ENCODE measurements at regions not wholly inside any gene's neighbourhood (a gene's known extent, or its start where the extent isn't known, plus 50 kb on each side); places are given as distances from the start of the nearest gene placed in this dataset.
A peak's percentile ranks its signal among the peaks of the same experiment; 100 is the strongest.

DNA sequence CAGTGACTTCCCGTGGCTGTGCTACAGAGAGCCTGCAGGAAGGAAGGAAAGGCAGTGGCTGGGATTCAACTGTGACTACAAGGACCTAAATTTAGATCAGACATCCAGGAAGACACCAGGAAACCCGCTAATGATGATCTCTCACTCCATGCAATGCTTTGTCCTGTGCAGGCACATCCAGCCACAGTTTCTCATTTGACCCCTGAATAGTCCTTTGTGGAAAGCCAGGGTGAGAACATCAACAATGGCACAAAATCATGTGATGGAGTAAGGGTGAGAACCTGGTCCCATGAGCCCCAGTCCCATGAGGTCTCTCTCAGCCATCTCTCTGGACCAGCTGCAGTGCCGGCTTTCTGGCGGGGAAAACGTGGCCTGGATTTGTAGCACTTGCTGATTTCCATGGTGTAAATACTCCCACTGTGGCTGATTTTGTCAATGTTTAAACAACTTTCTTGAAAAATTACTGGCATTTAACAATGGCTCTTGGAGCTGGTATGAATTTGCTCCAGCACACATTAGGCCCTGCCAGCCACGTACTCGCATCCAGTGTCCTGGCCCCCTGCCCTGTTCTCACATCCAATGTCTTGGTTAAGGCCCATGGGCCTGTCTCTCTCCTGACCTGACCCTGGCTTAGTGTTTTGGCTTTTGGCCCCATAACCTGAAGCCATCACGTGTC, 159.0 kb upstream of the HAAO start:
- Histone ChIP-seq H3K4me1 (ENCODE audit: insufficient read depth) (peaks cover 39% of the 10 kb centered on the region), H3K9ac (peak overlapping the region; percentile 72)
- DNase-seq, result peak; percentile 72

DNA sequence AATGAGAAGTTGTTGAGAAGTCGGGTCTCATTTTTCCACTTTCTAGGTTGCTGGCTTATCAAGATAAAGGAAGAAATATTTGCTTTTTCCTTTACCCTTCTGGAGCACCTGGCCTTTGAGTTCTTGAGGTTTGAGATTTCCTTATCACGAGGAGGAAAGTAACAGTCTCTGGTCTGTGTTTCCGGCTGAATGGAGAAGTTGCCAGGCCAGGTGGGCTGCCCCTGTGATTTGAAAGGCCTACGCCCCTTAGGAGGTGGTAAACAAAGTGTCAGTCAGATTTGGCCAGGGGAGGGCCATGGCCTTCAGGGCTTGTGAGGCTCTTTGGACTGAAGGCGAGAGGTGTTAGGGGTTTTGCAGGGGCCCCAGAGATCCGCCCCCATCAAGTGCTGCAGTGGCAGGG, 156.7 kb upstream of the HAAO start:
- Histone ChIP-seq H3K9me2 (ENCODE audit: insufficient read depth) (no peaks in the 10 kb centered on the region), H3K4me3 (no peak overlapping the region), H3K9me3 (ENCODE audit: low read depth) (no peaks in the 10 kb centered on the region), H3F3A (ENCODE audit: insufficient read depth) (peaks cover 28% of the 10 kb centered on the region), H3K27me3 (replicated peaks; ENCODE audit: insufficient read depth) (no peaks in the 10 kb centered on the region), H2AFZ (no peak overlapping the region), H3K79me2 (ENCODE audit: insufficient read depth) (no peaks in the 10 kb centered on the region), H3K27ac (no peak overlapping the region), H3K36me3 (ENCODE audit: low read depth) (no peaks in the 10 kb centered on the region), H3K9ac (no peak overlapping the region), H3K4me1 (ENCODE audit: insufficient read depth) (peaks cover 32% of the 10 kb centered on the region), H4K20me1 (ENCODE audit: insufficient read depth) (no peaks in the 10 kb centered on the region), H3K4me2 (ENCODE audit: unreplicated experiment) (no peak overlapping the region)
- in situ Hi-C loops (cut with MboI), result no loop called here
- DNase-seq, result no peak
- TF ChIP-seq EZH2 (IDR thresholded peaks at IDR 0.05; ENCODE audit: insufficient read depth, poor library complexity, severe bottlenecking) (no peak), EZH2phosphoT487 (IDR thresholded peaks at IDR 0.05; ENCODE audit: insufficient read depth, low read depth) (no peak)
- 93 to 99% methylated on average over 6 of the region's 6 CpGs for WGBS, 2 experiments (ENCODE audit: low coverage in 1 of 2, low lambda C conversion rate in 2 of 2, missing lambda C conversion rate in 2 of 2)

More for the DNA sequence above, 159.0 kb upstream of the HAAO start:
- H3K36me3 ChIP-seq (ENCODE audit: low read depth), result no peaks in the 10 kb centered on the region
- in situ Hi-C loops (cut with MboI), result loop anchor here (10.0 kb wide), 1 partner anchor 533 kb away; no protein-coding TSS in a partner anchor
- no peaks in the 10 kb centered on the region for H3K9me2 ChIP-seq (ENCODE audit: insufficient read depth)
- no peaks in the 10 kb centered on the region for H4K20me1 ChIP-seq (ENCODE audit: insufficient read depth)
- no peaks in the 10 kb centered on the region for H3K9me3 ChIP-seq (ENCODE audit: low read depth)
- H3K79me2 ChIP-seq (ENCODE audit: insufficient read depth), result no peaks in the 10 kb centered on the region
- peak overlapping the region; percentile 71 for H3K4me2 ChIP-seq (ENCODE audit: unreplicated experiment)
- H3K27me3 ChIP-seq (replicated peaks; ENCODE audit: insufficient read depth), result no peaks in the 10 kb centered on the region
- WGBS, 2 experiments (ENCODE audit: low coverage in 1 of 2, low lambda C conversion rate in 2 of 2, missing lambda C conversion rate in 2 of 2), result 44 to 46% methylated on average over 8 of the region's 8 CpGs
- H3K4me3 ChIP-seq, result peak overlapping the region; percentile 40
- TF ChIP-seq EZH2 (IDR thresholded peaks at IDR 0.05; ENCODE audit: insufficient read depth, poor library complexity, severe bottlenecking), result no peak
- no peak for TF ChIP-seq EZH2phosphoT487 (IDR thresholded peaks at IDR 0.05; ENCODE audit: insufficient read depth, low read depth)
- peak overlapping the region; percentile 25; the same call in 1 of the 2 replicates for H2AFZ ChIP-seq
- peak overlapping the region; percentile 92 for H3K27ac ChIP-seq
- peaks cover 28% of the 10 kb centered on the region for H3F3A ChIP-seq (ENCODE audit: insufficient read depth)

DNA sequence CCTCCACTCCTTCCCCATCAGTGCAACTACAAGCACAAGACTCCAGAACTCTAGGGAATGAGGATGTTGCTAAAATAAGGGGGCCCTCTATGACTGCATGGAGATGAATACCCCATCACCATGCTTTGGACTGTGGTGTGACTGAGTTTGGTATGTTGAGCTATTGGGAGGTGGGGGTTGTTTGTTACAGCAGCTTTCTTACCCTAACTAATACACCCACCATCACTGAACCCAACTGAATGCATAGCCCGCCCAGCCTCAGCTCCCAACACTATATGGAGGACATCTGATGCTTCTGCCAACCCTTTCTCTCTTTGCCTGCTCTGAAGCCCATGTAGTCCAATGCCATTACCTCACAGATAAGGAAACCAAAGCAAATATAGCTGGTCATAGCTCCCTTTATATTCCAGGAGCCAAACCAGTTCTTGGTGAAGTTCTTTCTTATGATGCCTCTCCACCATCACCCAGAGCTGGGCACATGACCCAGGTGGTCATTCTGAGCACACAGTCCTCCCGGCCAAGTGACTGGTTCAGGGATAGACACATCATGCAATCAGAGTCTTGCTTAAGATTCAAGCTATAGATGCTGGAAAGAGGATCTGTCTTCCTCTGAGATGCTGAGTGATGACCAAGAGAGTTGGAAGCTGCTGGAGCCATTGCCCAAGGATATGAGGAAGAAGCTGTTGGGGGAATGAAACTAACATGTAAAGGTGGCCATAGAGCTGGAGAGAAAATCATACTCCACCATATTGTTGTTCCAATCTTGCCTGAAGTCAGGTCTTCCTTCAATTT, 155.6 kb upstream of the HAAO start:
- TF ChIP-seq EZH2phosphoT487 (IDR thresholded peaks at IDR 0.05; ENCODE audit: insufficient read depth, low read depth), result no peak
- TF ChIP-seq EZH2 (IDR thresholded peaks at IDR 0.05; ENCODE audit: insufficient read depth, poor library complexity, severe bottlenecking), result no peak
- peaks cover 31% of the 10 kb centered on the region for H3K4me1 ChIP-seq (ENCODE audit: insufficient read depth)
- H3K36me3 ChIP-seq (ENCODE audit: low read depth), result no peaks in the 10 kb centered on the region
- H3K9ac ChIP-seq, result no peak overlapping the region
- H3K9me3 ChIP-seq (ENCODE audit: low read depth), result no peaks in the 10 kb centered on the region
- H3K9me2 ChIP-seq (ENCODE audit: insufficient read depth), result no peaks in the 10 kb centered on the region
- peak overlapping the region; percentile 18 for H3K27ac ChIP-seq
- peak; percentile 71 for DNase-seq
- no peaks in the 10 kb centered on the region for H3K27me3 ChIP-seq (replicated peaks; ENCODE audit: insufficient read depth)
- no peak overlapping the region for H3K4me3 ChIP-seq
- in situ Hi-C loops (cut with MboI), result no loop called here
- no peak overlapping the region for H3K4me2 ChIP-seq (ENCODE audit: unreplicated experiment)
- WGBS, 2 experiments (ENCODE audit: low coverage in 1 of 2, low lambda C conversion rate in 2 of 2, missing lambda C conversion rate in 2 of 2), result 75 to 78% methylated on average over 2 of the region's 2 CpGs
- H4K20me1 ChIP-seq (ENCODE audit: insufficient read depth), result no peaks in the 10 kb centered on the region
- H3K79me2 ChIP-seq (ENCODE audit: insufficient read depth), result no peaks in the 10 kb centered on the region
- H3F3A ChIP-seq (ENCODE audit: insufficient read depth), result peaks cover 28% of the 10 kb centered on the region
- H2AFZ ChIP-seq, result no peak overlapping the region

DNA sequence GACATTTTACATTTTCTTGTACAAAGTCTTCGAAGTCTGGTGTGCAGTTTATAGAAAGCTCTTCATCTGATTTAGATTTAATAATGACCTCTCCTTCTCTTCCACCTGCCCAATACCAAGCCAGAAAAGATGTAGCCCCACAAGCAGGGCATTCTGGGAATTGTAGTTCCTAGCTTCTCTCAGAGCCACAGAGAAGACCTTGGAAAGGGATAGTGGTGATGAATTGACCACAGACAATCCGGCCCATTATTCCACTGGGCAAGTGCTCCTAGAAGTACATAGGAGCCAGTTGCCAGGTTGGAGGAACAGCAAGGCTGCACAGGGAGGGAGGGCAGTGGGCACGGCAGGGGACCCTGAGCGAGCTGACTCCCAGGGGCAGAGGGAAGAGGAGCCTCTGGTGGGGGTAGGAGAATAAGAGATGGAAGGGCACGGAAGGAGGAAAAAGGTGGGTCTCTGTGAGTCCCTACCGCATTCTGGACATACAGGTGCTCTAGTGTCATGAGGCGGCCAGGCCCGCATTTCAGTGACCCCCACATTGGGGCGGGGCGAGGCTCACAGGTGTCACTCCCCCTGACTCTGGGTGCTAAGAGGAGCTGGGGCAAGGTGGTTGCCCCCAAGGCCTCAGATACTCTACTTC, 152.5 kb upstream of the HAAO start:
- no peak overlapping the region for H2AFZ ChIP-seq

More for the DNA sequence above, 152.5 kb upstream of the HAAO start:
- Histone ChIP-seq H3K79me2 (ENCODE audit: insufficient read depth) (no peaks in the 10 kb centered on the region), H3K4me1 (ENCODE audit: insufficient read depth) (peaks cover 9% of the 10 kb centered on the region), H3K27me3 (replicated peaks; ENCODE audit: insufficient read depth) (no peaks in the 10 kb centered on the region), H3K4me2 (ENCODE audit: unreplicated experiment) (no peak overlapping the region), H3K4me3 (no peak overlapping the region), H3K36me3 (ENCODE audit: low read depth) (no peaks in the 10 kb centered on the region), H3K9ac (no peak overlapping the region), H3K9me3 (ENCODE audit: low read depth) (no peaks in the 10 kb centered on the region), H4K20me1 (ENCODE audit: insufficient read depth) (no peaks in the 10 kb centered on the region), H3F3A (ENCODE audit: insufficient read depth) (no peaks in the 10 kb centered on the region; the same call in 1 of the 2 replicates), H3K9me2 (ENCODE audit: insufficient read depth) (no peaks in the 10 kb centered on the region), H3K27ac (no peak overlapping the region)
- in situ Hi-C loops (cut with MboI), result no loop called here
- peak; percentile 70 for DNase-seq
- 89 to 93% methylated on average over 10 of the region's 10 CpGs for WGBS, 2 experiments (ENCODE audit: low coverage in 1 of 2, low lambda C conversion rate in 2 of 2, missing lambda C conversion rate in 2 of 2)
- TF ChIP-seq EZH2 (IDR thresholded peaks at IDR 0.05; ENCODE audit: insufficient read depth, poor library complexity, severe bottlenecking), result no peak
- TF ChIP-seq EZH2phosphoT487 (IDR thresholded peaks at IDR 0.05; ENCODE audit: insufficient read depth, low read depth), result no peak
